ENCODE measurements at regions not wholly inside any gene's neighbourhood (a gene's known extent, or its start where the extent isn't known, plus 50 kb on each side); places are given as distances from the start of the nearest gene placed in this dataset.

GRCh38 chr1:60762911-60763310, 319.4 kb upstream of the NFIA start:
- H3K9ac ChIP-seq (ENCODE audit: low read depth, low read length) = no peak overlapping the region
- no peaks in the 10 kb centered on the region for H3K4me1 ChIP-seq (ENCODE audit: control insufficient read depth, insufficient read depth, low read length)
- H3K4me3 ChIP-seq (ENCODE audit: low read depth, low read length) = no peak overlapping the region
- H3K36me3 ChIP-seq (ENCODE audit: control insufficient read depth, insufficient read depth, low read length) = no peaks in the 10 kb centered on the region
- no peaks in the 10 kb centered on the region for H3K27me3 ChIP-seq (ENCODE audit: control insufficient read depth, insufficient read depth, low read length)
- no peaks in the 10 kb centered on the region for H3K9me3 ChIP-seq (ENCODE audit: control insufficient read depth, insufficient read depth, low read length)

- H3K36me3 ChIP-seq (ENCODE audit: control insufficient read depth, insufficient read depth, low read length) = no peaks in the 10 kb centered on the region
- H3K9me3 ChIP-seq (ENCODE audit: control insufficient read depth, insufficient read depth, low read length) = no peaks in the 10 kb centered on the region
- H3K4me3 ChIP-seq (ENCODE audit: low read depth, low read length) = no peak overlapping the region
- no peak overlapping the region for H3K9ac ChIP-seq (ENCODE audit: low read depth, low read length)
- no peaks in the 10 kb centered on the region for H3K27me3 ChIP-seq (ENCODE audit: control insufficient read depth, insufficient read depth, low read length)
- H3K4me1 ChIP-seq (ENCODE audit: control insufficient read depth, insufficient read depth, low read length) = no peaks in the 10 kb centered on the region
These were observed 320.2 kb upstream of the NFIA start for GRCh38 chr1:60762176-60762575.

GRCh38 chr1:60759291-60759690, 323.1 kb upstream of the NFIA start:
- Histone ChIP-seq H3K9me3 (ENCODE audit: control insufficient read depth, insufficient read depth, low read length) (no peaks in the 10 kb centered on the region), H3K27me3 (ENCODE audit: control insufficient read depth, insufficient read depth, low read length) (no peaks in the 10 kb centered on the region), H3K36me3 (ENCODE audit: control insufficient read depth, insufficient read depth, low read length) (no peaks in the 10 kb centered on the region), H3K4me1 (ENCODE audit: control insufficient read depth, insufficient read depth, low read length) (no peaks in the 10 kb centered on the region), H3K4me3 (ENCODE audit: low read depth, low read length) (no peak overlapping the region), H3K9ac (ENCODE audit: low read depth, low read length) (no peak overlapping the region)

- no peaks in the 10 kb centered on the region for H3K4me1 ChIP-seq (ENCODE audit: control insufficient read depth, insufficient read depth, low read length)
These were observed 324.9 kb upstream of the NFIA start for GRCh38 chr1:60757485-60757884.

GRCh38 chr1:60753036-60753900, 329.1 kb upstream of the NFIA start:
- no peaks in the 10 kb centered on the region for H3K4me1 ChIP-seq (ENCODE audit: control insufficient read depth, insufficient read depth, low read length)
- H3K9me3 ChIP-seq (ENCODE audit: control insufficient read depth, insufficient read depth, low read length) = no peaks in the 10 kb centered on the region
- H3K27me3 ChIP-seq (ENCODE audit: control insufficient read depth, insufficient read depth, low read length) = no peaks in the 10 kb centered on the region
- H3K4me3 ChIP-seq (ENCODE audit: low read depth, low read length) = no peak overlapping the region
- H3K9ac ChIP-seq (ENCODE audit: low read depth, low read length) = no peak overlapping the region
- H3K36me3 ChIP-seq (ENCODE audit: control insufficient read depth, insufficient read depth, low read length) = no peaks in the 10 kb centered on the region

More at GRCh38 chr1:60757485-60757884, 324.9 kb upstream of the NFIA start:
- no peaks in the 10 kb centered on the region for H3K27me3 ChIP-seq (ENCODE audit: control insufficient read depth, insufficient read depth, low read length)
- H3K9ac ChIP-seq (ENCODE audit: low read depth, low read length) = no peak overlapping the region
- H3K36me3 ChIP-seq (ENCODE audit: control insufficient read depth, insufficient read depth, low read length) = no peaks in the 10 kb centered on the region
- no peak overlapping the region for H3K4me3 ChIP-seq (ENCODE audit: low read depth, low read length)
- no peaks in the 10 kb centered on the region for H3K9me3 ChIP-seq (ENCODE audit: control insufficient read depth, insufficient read depth, low read length)

- no peaks in the 10 kb centered on the region for H3K27me3 ChIP-seq (ENCODE audit: control insufficient read depth, insufficient read depth, low read length)
- no peak overlapping the region for H3K4me3 ChIP-seq (ENCODE audit: low read depth, low read length)
- no peaks in the 10 kb centered on the region for H3K4me1 ChIP-seq (ENCODE audit: control insufficient read depth, insufficient read depth, low read length)
- no peak overlapping the region for H3K9ac ChIP-seq (ENCODE audit: low read depth, low read length)
- H3K9me3 ChIP-seq (ENCODE audit: control insufficient read depth, insufficient read depth, low read length) = no peaks in the 10 kb centered on the region
- no peaks in the 10 kb centered on the region for H3K36me3 ChIP-seq (ENCODE audit: control insufficient read depth, insufficient read depth, low read length)
These were observed 331.1 kb upstream of the NFIA start for GRCh38 chr1:60751306-60751705.

- Histone ChIP-seq H3K9me3 (ENCODE audit: control insufficient read depth, insufficient read depth, low read length) (no peaks in the 10 kb centered on the region), H3K4me3 (ENCODE audit: low read depth, low read length) (no peak overlapping the region), H3K9ac (ENCODE audit: low read depth, low read length) (no peak overlapping the region), H3K4me1 (ENCODE audit: control insufficient read depth, insufficient read depth, low read length) (no peaks in the 10 kb centered on the region), H3K36me3 (ENCODE audit: control insufficient read depth, insufficient read depth, low read length) (no peaks in the 10 kb centered on the region), H3K27me3 (ENCODE audit: control insufficient read depth, insufficient read depth, low read length) (no peaks in the 10 kb centered on the region)
These were observed 335.0 kb upstream of the NFIA start for GRCh38 chr1:60747353-60747752.

- H3K9me3 ChIP-seq (ENCODE audit: control insufficient read depth, insufficient read depth, low read length) = no peaks in the 10 kb centered on the region
- no peaks in the 10 kb centered on the region for H3K36me3 ChIP-seq (ENCODE audit: control insufficient read depth, insufficient read depth, low read length)
- no peaks in the 10 kb centered on the region for H3K4me1 ChIP-seq (ENCODE audit: control insufficient read depth, insufficient read depth, low read length)
- H3K9ac ChIP-seq (ENCODE audit: low read depth, low read length) = no peak overlapping the region
- H3K4me3 ChIP-seq (ENCODE audit: low read depth, low read length) = no peak overlapping the region
- no peaks in the 10 kb centered on the region for H3K27me3 ChIP-seq (ENCODE audit: control insufficient read depth, insufficient read depth, low read length)
These were observed 336.0 kb upstream of the NFIA start for GRCh38 chr1:60746278-60746791.

- no peaks in the 10 kb centered on the region for H3K4me1 ChIP-seq (ENCODE audit: control insufficient read depth, insufficient read depth, low read length)
- H3K9me3 ChIP-seq (ENCODE audit: control insufficient read depth, insufficient read depth, low read length) = no peaks in the 10 kb centered on the region
- H3K4me3 ChIP-seq (ENCODE audit: low read depth, low read length) = no peak overlapping the region
- H3K27me3 ChIP-seq (ENCODE audit: control insufficient read depth, insufficient read depth, low read length) = no peaks in the 10 kb centered on the region
- H3K36me3 ChIP-seq (ENCODE audit: control insufficient read depth, insufficient read depth, low read length) = no peaks in the 10 kb centered on the region
- no peak overlapping the region for H3K9ac ChIP-seq (ENCODE audit: low read depth, low read length)
These were observed 336.9 kb upstream of the NFIA start for GRCh38 chr1:60745484-60745883.

- Histone ChIP-seq H3K27me3 (ENCODE audit: control insufficient read depth, insufficient read depth, low read length) (no peaks in the 10 kb centered on the region), H3K9me3 (ENCODE audit: control insufficient read depth, insufficient read depth, low read length) (no peaks in the 10 kb centered on the region), H3K36me3 (ENCODE audit: control insufficient read depth, insufficient read depth, low read length) (no peaks in the 10 kb centered on the region), H3K9ac (ENCODE audit: low read depth, low read length) (no peak overlapping the region), H3K4me1 (ENCODE audit: control insufficient read depth, insufficient read depth, low read length) (no peaks in the 10 kb centered on the region), H3K4me3 (ENCODE audit: low read depth, low read length) (no peak overlapping the region)
These were observed 340.0 kb upstream of the NFIA start for GRCh38 chr1:60742339-60742738.

- H3K27me3 ChIP-seq (ENCODE audit: control insufficient read depth, insufficient read depth, low read length) = no peaks in the 10 kb centered on the region
- H3K4me1 ChIP-seq (ENCODE audit: control insufficient read depth, insufficient read depth, low read length) = no peaks in the 10 kb centered on the region
- H3K4me3 ChIP-seq (ENCODE audit: low read depth, low read length) = no peak overlapping the region
- H3K9me3 ChIP-seq (ENCODE audit: control insufficient read depth, insufficient read depth, low read length) = no peaks in the 10 kb centered on the region
- no peak overlapping the region for H3K9ac ChIP-seq (ENCODE audit: low read depth, low read length)
- H3K36me3 ChIP-seq (ENCODE audit: control insufficient read depth, insufficient read depth, low read length) = no peaks in the 10 kb centered on the region
These were observed 342.2 kb upstream of the NFIA start for GRCh38 chr1:60740154-60740553.

- Histone ChIP-seq H3K9ac (ENCODE audit: low read depth, low read length) (no peak overlapping the region), H3K4me3 (ENCODE audit: low read depth, low read length) (no peak overlapping the region), H3K27me3 (ENCODE audit: control insufficient read depth, insufficient read depth, low read length) (no peaks in the 10 kb centered on the region), H3K36me3 (ENCODE audit: control insufficient read depth, insufficient read depth, low read length) (no peaks in the 10 kb centered on the region), H3K4me1 (ENCODE audit: control insufficient read depth, insufficient read depth, low read length) (no peaks in the 10 kb centered on the region), H3K9me3 (ENCODE audit: control insufficient read depth, insufficient read depth, low read length) (no peaks in the 10 kb centered on the region)
These were observed 342.6 kb upstream of the NFIA start for GRCh38 chr1:60739729-60740128.
